ENCODE measurements at regions not wholly inside any gene's neighbourhood (a gene's known extent, or its start where the extent isn't known, plus 50 kb on each side); places are given as distances from the start of the nearest gene placed in this dataset.

GRCh38 chr15:58294681-58295254, 137.0 kb upstream of the LIPC start:
- Histone ChIP-seq H2AFZ (ENCODE audit: low read length) (no peak overlapping the region), H3K27ac (ENCODE audit: low read depth, low read length, poor library complexity, severe bottlenecking) (no peak overlapping the region)

DNA sequence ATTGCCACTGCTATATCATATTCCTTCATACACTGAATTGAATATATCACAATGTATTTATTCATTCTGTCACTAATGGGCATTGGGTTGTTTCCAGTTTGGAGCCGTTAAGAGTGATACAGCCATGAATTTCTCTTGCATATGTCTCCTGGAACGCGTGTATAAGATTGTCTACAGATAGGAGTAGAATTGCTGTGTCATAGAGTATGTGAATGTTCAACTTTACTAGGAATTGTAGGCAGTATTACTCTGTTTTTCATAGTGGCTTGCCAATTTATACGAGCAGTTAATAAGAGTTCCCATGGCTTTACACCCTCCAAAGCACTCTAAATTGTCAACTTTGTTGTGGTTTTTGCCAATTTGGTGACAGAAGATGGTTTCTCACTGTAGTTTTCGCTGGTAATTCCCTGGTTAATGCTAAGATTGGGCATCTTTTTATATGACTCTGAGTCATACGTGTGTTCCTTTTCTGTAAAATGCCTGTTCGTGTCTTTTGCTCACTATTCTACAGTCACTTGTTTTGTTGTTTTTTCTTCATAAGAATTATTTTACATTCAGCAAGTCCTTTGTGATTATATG, 136.1 kb upstream of the LIPC start:
- Histone ChIP-seq H3K9ac (ENCODE audit: low read length) (no peak overlapping the region), H3K79me2 (ENCODE audit: insufficient read depth, low read length) (no peaks in the 10 kb centered on the region), H3K36me3 (ENCODE audit: insufficient read depth, low read length) (no peaks in the 10 kb centered on the region; the same call in 1 of the 2 replicates), H3K27ac (ENCODE audit: low read depth, low read length, poor library complexity, severe bottlenecking) (no peak overlapping the region), H3K27me3 (ENCODE audit: insufficient read depth, low read length) (no peaks in the 10 kb centered on the region), H3K9me3 (ENCODE audit: low read length) (peaks cover 8% of the 10 kb centered on the region), H2AFZ (ENCODE audit: low read length) (no peak overlapping the region), H4K20me1 (ENCODE audit: insufficient read depth, low read length) (no peaks in the 10 kb centered on the region), H3K9me2 (ENCODE audit: low read depth, low read length) (no peaks in the 10 kb centered on the region), H3K4me2 (ENCODE audit: low read length) (no peak overlapping the region), H3K4me1 (ENCODE audit: insufficient read depth, low read length, severe bottlenecking) (peaks cover 15% of the 10 kb centered on the region), H3F3A (ENCODE audit: insufficient read depth, low read length) (no peaks in the 10 kb centered on the region), H3K4me3 (ENCODE audit: low read depth, low read length, poor library complexity, severe bottlenecking) (no peak overlapping the region)
- no peak for TF ChIP-seq CTCF (IDR thresholded peaks at IDR 0.05; ENCODE audit: low read length)
- TF ChIP-seq EZH2 (IDR thresholded peaks at IDR 0.05; ENCODE audit: borderline replicate concordance, low read length) = no peak

More at GRCh38 chr15:58294681-58295254, 137.0 kb upstream of the LIPC start:
- peaks cover 8% of the 10 kb centered on the region for H3K9me3 ChIP-seq (ENCODE audit: low read length)
- H3K4me3 ChIP-seq (ENCODE audit: low read depth, low read length, poor library complexity, severe bottlenecking) = no peak overlapping the region
- H3F3A ChIP-seq (ENCODE audit: insufficient read depth, low read length) = no peaks in the 10 kb centered on the region
- no peaks in the 10 kb centered on the region for H3K79me2 ChIP-seq (ENCODE audit: insufficient read depth, low read length)
- no peaks in the 10 kb centered on the region for H4K20me1 ChIP-seq (ENCODE audit: insufficient read depth, low read length)
- H3K4me1 ChIP-seq (ENCODE audit: insufficient read depth, low read length, severe bottlenecking) = peaks cover 15% of the 10 kb centered on the region
- no peaks in the 10 kb centered on the region for H3K27me3 ChIP-seq (ENCODE audit: insufficient read depth, low read length)
- H3K4me2 ChIP-seq (ENCODE audit: low read length) = no peak overlapping the region
- no peak for TF ChIP-seq CTCF (IDR thresholded peaks at IDR 0.05; ENCODE audit: low read length)
- no peak for TF ChIP-seq EZH2 (IDR thresholded peaks at IDR 0.05; ENCODE audit: borderline replicate concordance, low read length)
- no peaks in the 10 kb centered on the region; the same call in 1 of the 2 replicates for H3K36me3 ChIP-seq (ENCODE audit: insufficient read depth, low read length)
- H3K9me2 ChIP-seq (ENCODE audit: low read depth, low read length) = no peaks in the 10 kb centered on the region
- H3K9ac ChIP-seq (ENCODE audit: low read length) = no peak overlapping the region

DNA sequence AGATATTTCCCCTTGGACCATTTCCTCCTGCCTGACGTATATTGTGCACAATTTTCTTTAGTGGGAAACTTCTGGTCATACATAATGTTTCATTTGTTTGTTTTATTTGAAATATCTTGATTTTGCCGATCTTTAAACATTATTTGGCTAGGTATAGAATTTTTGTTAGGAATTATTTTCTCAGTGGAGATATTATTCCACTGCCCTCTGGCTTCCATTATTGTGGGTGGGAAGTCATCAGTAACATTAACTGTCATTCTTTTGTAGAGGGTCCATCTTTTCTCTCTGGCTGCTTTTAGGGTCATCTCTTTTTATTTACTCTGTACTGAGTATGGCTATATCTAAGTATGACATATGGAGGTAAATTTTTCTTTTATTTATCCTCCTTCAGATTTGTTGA, 135.5 kb upstream of the LIPC start:
- Histone ChIP-seq H3K9ac (ENCODE audit: low read length) (no peak overlapping the region), H3K27me3 (ENCODE audit: insufficient read depth, low read length) (no peaks in the 10 kb centered on the region), H3K79me2 (ENCODE audit: insufficient read depth, low read length) (no peaks in the 10 kb centered on the region), H3K4me2 (ENCODE audit: low read length) (no peak overlapping the region), H2AFZ (ENCODE audit: low read length) (no peak overlapping the region), H3K36me3 (ENCODE audit: insufficient read depth, low read length) (no peaks in the 10 kb centered on the region; the same call in 1 of the 2 replicates), H3K9me3 (ENCODE audit: low read length) (peaks cover 8% of the 10 kb centered on the region), H3K27ac (ENCODE audit: low read depth, low read length, poor library complexity, severe bottlenecking) (no peak overlapping the region), H4K20me1 (ENCODE audit: insufficient read depth, low read length) (no peaks in the 10 kb centered on the region), H3K4me3 (ENCODE audit: low read depth, low read length, poor library complexity, severe bottlenecking) (no peak overlapping the region), H3K4me1 (ENCODE audit: insufficient read depth, low read length, severe bottlenecking) (peaks cover 15% of the 10 kb centered on the region), H3F3A (ENCODE audit: insufficient read depth, low read length) (no peaks in the 10 kb centered on the region), H3K9me2 (ENCODE audit: low read depth, low read length) (no peaks in the 10 kb centered on the region)
- TF ChIP-seq CTCF (IDR thresholded peaks at IDR 0.05; ENCODE audit: low read length) (no peak), EZH2 (IDR thresholded peaks at IDR 0.05; ENCODE audit: borderline replicate concordance, low read length) (no peak)
